Calu3 (cell line): ENCODE measurements at regions not wholly inside any gene's neighbourhood (a gene's known extent, or its start where the extent isn't known, plus 50 kb on each side); places are given as distances from the start of the nearest gene placed in this dataset.

Experiments
- BruUV-seq: library from RNA; stranded (reverse); fragments of 400-500 nt; replicated peaks from 2 replicates; lab custom pipeline; 2021; lab: Mats Ljungman, UMichigan
- CTCF ChIA-PET: fragments of 300-600 bp; sonication (Branson Sonifier 250); formaldehyde crosslinking; loops from one replicate; lab custom pipeline; 2022; ENCODE audit warnings: antibody characterized with exemption; lab: Charles Lee
- DNase-seq: peaks from one replicate; pipeline ENCODE4 v3.0.0; 2022
- H3K27ac Mint-ChIP-seq: one replicate; pipeline ENCODE4 v1.8.0; 2022; ENCODE audit warnings: mixed read lengths; ENCODE audit not compliant: unreplicated experiment
- H3K27me3 Mint-ChIP-seq: one replicate; pipeline ENCODE4 v1.8.0; 2022; ENCODE audit warnings: mixed read lengths; ENCODE audit not compliant: unreplicated experiment
- H3K36me3 Mint-ChIP-seq: one replicate; pipeline ENCODE4 v1.8.0; 2022; ENCODE audit warnings: mild to moderate bottlenecking, moderate library complexity, mixed read lengths; ENCODE audit not compliant: insufficient read depth, unreplicated experiment
- H3K4me1 Mint-ChIP-seq: one replicate; pipeline ENCODE4 v1.8.0; 2022; ENCODE audit warnings: mild to moderate bottlenecking, low read depth, mixed read lengths; ENCODE audit not compliant: unreplicated experiment
- H3K4me3 Mint-ChIP-seq: one replicate; pipeline ENCODE4 v1.8.0; 2022; ENCODE audit warnings: mild to moderate bottlenecking, low read depth, moderate library complexity, mixed read lengths; ENCODE audit not compliant: unreplicated experiment
- H3K9me3 Mint-ChIP-seq: one replicate; pipeline ENCODE4 v1.8.0; 2022; ENCODE audit warnings: low read depth, mixed read lengths; ENCODE audit not compliant: unreplicated experiment
- intact Hi-C: fragments of 100-400 bp; cut with micrococcal nuclease; formaldehyde crosslinking; loops from one replicate; pipeline ENCODE4 v1.10.0; 2022; ENCODE audit not compliant: unreplicated experiment
- TF ChIP-seq, protein P1 (sequence below): fragments of 200-600 bp; IDR thresholded peaks from one replicate; pipeline ENCODE4 v1.8.0; 2022; ENCODE audit warnings: antibody characterized with exemption; ENCODE audit not compliant: unreplicated experiment

DNA sequence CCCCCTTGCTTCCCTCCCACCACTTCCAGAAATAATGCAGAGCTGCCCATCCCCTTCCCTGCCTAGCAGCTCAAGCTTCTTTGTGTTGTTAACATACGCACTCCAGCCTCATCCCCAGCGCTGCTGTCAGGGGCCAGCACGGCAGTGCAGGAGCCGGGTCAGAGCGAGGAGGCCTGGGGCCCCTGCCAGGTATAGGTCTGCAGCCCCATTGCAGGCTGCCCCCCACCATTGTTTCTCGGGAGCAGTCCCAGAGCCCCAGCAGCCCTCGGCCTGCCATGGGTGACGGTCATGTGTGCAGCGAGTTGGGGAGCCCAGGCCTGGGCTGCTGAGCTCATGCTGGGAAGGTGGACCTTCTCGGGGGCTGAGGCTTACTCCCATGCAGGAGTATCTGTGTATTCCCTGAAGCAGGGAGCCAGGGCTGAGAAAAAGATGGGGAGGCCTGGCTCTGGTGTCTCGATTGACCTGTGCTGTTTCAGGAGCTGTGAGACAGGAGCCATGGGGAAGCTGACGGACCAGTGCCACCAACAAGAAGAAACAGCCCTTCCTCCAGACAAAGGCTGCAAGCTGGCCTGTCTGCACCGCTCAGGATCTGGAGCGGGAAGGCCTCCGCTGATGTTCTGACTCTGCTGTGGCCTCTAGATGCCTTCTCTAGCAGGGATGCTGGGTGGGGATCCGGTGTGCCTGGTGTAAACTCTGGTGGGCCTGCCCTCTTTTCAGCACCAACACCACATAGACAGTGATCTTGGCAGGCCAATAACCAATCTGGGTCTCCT lies 220.5 kb upstream of the B3GAT1 start:
- Mint-ChIP-seq H3K4me1 (no peaks in the 10 kb centered on the region), H3K27ac (no peak overlapping the region), H3K36me3 (no peaks in the 10 kb centered on the region), H3K27me3 (no peaks in the 10 kb centered on the region), H3K9me3 (peaks cover 15% of the 10 kb centered on the region), H3K4me3 (no peak overlapping the region)
- CTCF ChIA-PET, result no interaction called here
- intact Hi-C loops, result no loop called here
- DNase-seq, result no peak
- TF ChIP-seq, protein P1, sequence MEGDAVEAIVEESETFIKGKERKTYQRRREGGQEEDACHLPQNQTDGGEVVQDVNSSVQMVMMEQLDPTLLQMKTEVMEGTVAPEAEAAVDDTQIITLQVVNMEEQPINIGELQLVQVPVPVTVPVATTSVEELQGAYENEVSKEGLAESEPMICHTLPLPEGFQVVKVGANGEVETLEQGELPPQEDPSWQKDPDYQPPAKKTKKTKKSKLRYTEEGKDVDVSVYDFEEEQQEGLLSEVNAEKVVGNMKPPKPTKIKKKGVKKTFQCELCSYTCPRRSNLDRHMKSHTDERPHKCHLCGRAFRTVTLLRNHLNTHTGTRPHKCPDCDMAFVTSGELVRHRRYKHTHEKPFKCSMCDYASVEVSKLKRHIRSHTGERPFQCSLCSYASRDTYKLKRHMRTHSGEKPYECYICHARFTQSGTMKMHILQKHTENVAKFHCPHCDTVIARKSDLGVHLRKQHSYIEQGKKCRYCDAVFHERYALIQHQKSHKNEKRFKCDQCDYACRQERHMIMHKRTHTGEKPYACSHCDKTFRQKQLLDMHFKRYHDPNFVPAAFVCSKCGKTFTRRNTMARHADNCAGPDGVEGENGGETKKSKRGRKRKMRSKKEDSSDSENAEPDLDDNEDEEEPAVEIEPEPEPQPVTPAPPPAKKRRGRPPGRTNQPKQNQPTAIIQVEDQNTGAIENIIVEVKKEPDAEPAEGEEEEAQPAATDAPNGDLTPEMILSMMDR, result no peak
- BruUV-seq, result no TSS peak

DNA sequence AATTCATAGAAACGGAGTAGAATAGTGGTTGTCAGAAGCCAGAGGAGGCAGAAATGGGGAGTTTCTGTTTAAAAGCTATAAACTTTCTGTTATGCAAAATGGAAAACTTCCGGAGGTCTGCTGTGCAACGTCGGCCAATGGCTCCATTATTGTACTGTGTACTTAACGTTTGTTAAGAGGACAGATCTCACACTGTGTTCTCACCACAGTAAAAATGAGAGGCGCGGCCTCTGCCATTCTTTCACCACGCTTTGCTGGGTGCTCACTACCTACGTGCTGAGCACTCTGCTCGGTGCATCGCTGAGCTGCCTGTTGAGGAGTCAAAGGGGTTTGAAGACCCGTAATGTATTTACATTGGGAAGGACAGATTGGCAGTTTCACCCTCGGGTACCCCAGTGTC lies 218.8 kb upstream of the B3GAT1 start:
- H3K27ac Mint-ChIP-seq, result no peak overlapping the region
- no peaks in the 10 kb centered on the region for H3K4me1 Mint-ChIP-seq
- BruUV-seq, result no TSS peak
- H3K36me3 Mint-ChIP-seq, result no peaks in the 10 kb centered on the region
- DNase-seq, result no peak
- H3K27me3 Mint-ChIP-seq, result no peaks in the 10 kb centered on the region
- peaks cover 8% of the 10 kb centered on the region for H3K9me3 Mint-ChIP-seq
- TF ChIP-seq, protein P1, result no peak
- H3K4me3 Mint-ChIP-seq, result no peak overlapping the region
- CTCF ChIA-PET, result no interaction called here
- intact Hi-C loops, result no loop called here

DNA sequence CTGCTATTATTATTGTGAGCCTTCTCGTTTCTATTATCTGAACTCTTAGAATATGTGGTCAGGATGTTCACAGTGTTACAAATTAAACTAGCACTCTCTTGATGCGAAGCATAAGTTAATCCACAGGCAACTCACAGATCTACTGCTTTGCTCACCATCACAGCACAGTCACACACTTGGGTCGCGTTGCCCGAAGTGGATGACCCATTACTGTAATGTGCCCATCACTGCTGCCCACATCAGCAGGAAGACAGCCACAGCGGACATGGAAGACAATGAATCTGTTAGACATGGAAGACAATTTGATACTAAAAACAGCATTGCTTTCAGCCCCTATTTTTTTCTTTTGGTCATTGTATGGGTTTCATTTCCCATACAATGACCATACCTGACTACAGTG lies 216.4 kb upstream of the B3GAT1 start:
- no TSS peak for BruUV-seq
- intact Hi-C loops, result no loop called here
- H3K4me3 Mint-ChIP-seq, result no peak overlapping the region
- TF ChIP-seq, protein P1, result no peak
- no peak overlapping the region for H3K27ac Mint-ChIP-seq
- H3K27me3 Mint-ChIP-seq, result no peaks in the 10 kb centered on the region
- no peaks in the 10 kb centered on the region for H3K4me1 Mint-ChIP-seq
- H3K9me3 Mint-ChIP-seq, result peaks cover 10% of the 10 kb centered on the region
- CTCF ChIA-PET, result no interaction called here
- no peak for DNase-seq
- no peaks in the 10 kb centered on the region for H3K36me3 Mint-ChIP-seq

DNA sequence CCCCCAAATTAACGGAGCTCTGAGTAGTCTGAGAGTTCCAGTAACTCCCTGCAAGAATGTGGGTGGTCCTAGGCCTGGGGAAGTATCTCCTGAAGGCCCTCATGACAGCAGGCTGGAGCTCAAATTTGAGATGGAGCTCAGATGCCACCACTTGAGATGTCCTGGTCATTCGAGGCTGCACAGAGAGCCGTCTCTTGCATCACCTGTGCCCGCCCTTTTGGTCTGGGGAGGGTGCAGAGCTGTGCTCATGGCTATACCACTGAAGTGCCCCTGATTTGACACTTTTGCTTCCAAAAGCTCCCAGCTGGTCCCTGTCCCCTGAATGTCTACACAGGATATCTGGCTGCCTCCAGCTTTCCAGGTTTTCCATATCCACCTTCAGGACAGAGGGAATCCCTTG lies 214.0 kb upstream of the B3GAT1 start:
- TF ChIP-seq, protein P1, result no peak
- no TSS peak for BruUV-seq
- Mint-ChIP-seq H3K9me3 (peaks cover 8% of the 10 kb centered on the region), H3K36me3 (no peaks in the 10 kb centered on the region), H3K27ac (no peak overlapping the region), H3K27me3 (no peaks in the 10 kb centered on the region), H3K4me1 (no peaks in the 10 kb centered on the region), H3K4me3 (no peak overlapping the region)
- no peak for DNase-seq
- CTCF ChIA-PET, result no interaction called here
- intact Hi-C loops, result no loop called here
